ENCODE measurements at regions not wholly inside any gene's neighbourhood (a gene's known extent, or its start where the extent isn't known, plus 50 kb on each side); places are given as distances from the start of the nearest gene placed in this dataset.

- H3K9me3 ChIP-seq (ENCODE audit: severe bottlenecking), result no peaks in the 10 kb centered on the region
- no peak for TF ChIP-seq CTCF (IDR thresholded peaks at IDR 0.05; ENCODE audit: low read depth, low read length)
- no peaks in the 10 kb centered on the region for H3K27me3 ChIP-seq (ENCODE audit: insufficient read depth, low read depth, severe bottlenecking)
- no peak overlapping the region for H3K4me3 ChIP-seq (ENCODE audit: low read depth, low read length)
- H3K27ac ChIP-seq, result no peak overlapping the region
- H3K36me3 ChIP-seq, result no peaks in the 10 kb centered on the region
- DNase-seq, result no peak
Measured at GRCh38 chr2:44850016-44850415, 91.5 kb upstream of the SIX3 start.

DNA sequence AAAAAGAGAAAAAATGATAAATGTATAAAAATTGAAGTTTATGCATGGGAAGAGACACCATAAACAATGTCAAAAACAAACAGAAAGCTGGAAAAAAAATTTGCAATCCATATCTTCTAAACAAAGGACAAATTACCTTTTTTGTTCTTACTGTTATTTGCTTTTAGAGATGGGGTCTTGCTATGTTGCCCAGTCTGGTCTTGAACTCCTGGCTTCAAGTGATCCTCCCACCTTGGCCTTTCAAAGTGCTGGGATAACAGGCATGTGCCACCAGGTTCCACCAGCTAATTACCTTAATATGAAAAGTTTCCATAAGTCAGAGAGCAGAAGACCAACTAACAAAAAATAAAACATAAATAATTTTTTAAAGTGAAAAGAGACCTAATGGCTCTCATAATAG lies 90.0 kb upstream of the SIX3 start:
- H3K36me3 ChIP-seq, result no peaks in the 10 kb centered on the region
- H3K4me3 ChIP-seq (ENCODE audit: low read depth, low read length), result no peak overlapping the region
- H3K27ac ChIP-seq, result no peak overlapping the region
- no peaks in the 10 kb centered on the region for H3K27me3 ChIP-seq (ENCODE audit: insufficient read depth, low read depth, severe bottlenecking)
- DNase-seq, result no peak
- H3K9me3 ChIP-seq (ENCODE audit: severe bottlenecking), result no peaks in the 10 kb centered on the region
- TF ChIP-seq CTCF (IDR thresholded peaks at IDR 0.05; ENCODE audit: low read depth, low read length), result no peak

- no peak for TF ChIP-seq CTCF (IDR thresholded peaks at IDR 0.05; ENCODE audit: low read depth, low read length)
- Histone ChIP-seq H3K27ac (no peak overlapping the region), H3K36me3 (no peaks in the 10 kb centered on the region), H3K27me3 (ENCODE audit: insufficient read depth, low read depth, severe bottlenecking) (no peaks in the 10 kb centered on the region), H3K4me3 (ENCODE audit: low read depth, low read length) (no peak overlapping the region), H3K9me3 (ENCODE audit: severe bottlenecking) (no peaks in the 10 kb centered on the region)
- DNase-seq, result no peak
Measured at GRCh38 chr2:44852594-44852993, 88.9 kb upstream of the SIX3 start.

DNA sequence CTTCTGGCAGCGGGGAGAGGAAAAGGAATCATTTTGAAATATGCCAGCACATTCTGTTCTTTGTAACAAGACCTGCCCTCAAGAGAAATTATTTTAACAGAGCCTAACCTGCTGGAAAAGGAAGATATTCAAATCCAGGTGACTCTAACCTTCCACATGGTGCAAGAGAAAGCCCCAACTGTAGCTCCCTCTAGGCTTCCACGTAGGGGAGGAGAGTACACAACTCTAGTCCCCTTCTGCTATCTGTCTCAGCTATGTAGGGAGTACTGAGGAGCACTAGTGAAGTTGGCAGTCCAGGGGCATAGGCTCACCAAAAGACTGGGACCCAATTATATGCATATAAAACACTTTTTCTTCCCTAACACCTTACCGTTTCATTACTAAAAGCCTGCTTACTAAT lies 82.2 kb upstream of the SIX3 start:
- no peak overlapping the region for H3K4me3 ChIP-seq (ENCODE audit: low read depth, low read length)
- H3K27ac ChIP-seq, result no peak overlapping the region
- no peaks in the 10 kb centered on the region for H3K36me3 ChIP-seq
- H3K27me3 ChIP-seq (ENCODE audit: insufficient read depth, low read depth, severe bottlenecking), result no peaks in the 10 kb centered on the region
- peaks cover 5% of the 10 kb centered on the region for H3K9me3 ChIP-seq (ENCODE audit: severe bottlenecking)
- TF ChIP-seq CTCF (IDR thresholded peaks at IDR 0.05; ENCODE audit: low read depth, low read length), result no peak
- DNase-seq, result no peak

GRCh38 chr2:44866152-44866551 lies 75.3 kb upstream of the SIX3 start:
- H3K27ac ChIP-seq, result no peak overlapping the region
- H3K4me3 ChIP-seq (ENCODE audit: low read depth, low read length), result no peak overlapping the region
- no peak for DNase-seq
- peaks cover 7% of the 10 kb centered on the region for H3K9me3 ChIP-seq (ENCODE audit: severe bottlenecking)
- no peak for TF ChIP-seq CTCF (IDR thresholded peaks at IDR 0.05; ENCODE audit: low read depth, low read length)
- H3K36me3 ChIP-seq, result no peaks in the 10 kb centered on the region
- no peaks in the 10 kb centered on the region for H3K27me3 ChIP-seq (ENCODE audit: insufficient read depth, low read depth, severe bottlenecking)

DNA sequence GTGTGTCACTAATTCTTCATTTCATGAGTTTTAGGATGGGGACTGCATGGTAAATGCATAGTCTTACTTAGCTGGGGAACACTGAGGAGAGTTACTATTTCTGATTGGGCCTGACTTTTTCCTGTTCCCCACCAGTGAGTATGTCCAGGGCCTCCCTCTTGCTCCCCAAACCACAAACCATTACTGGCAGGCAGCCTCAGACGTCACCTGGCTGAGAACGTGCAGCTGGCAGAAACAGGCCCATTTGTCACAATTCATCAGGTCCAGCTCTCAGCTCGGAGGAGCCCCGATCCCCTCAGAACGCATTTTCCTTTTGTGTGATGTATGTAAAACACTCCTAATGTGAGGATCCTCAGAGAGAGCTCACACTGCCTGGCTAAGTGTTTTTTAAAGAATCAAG lies 71.7 kb upstream of the SIX3 start:
- H3K9me3 ChIP-seq (ENCODE audit: severe bottlenecking), result peaks cover 7% of the 10 kb centered on the region
- TF ChIP-seq CTCF (IDR thresholded peaks at IDR 0.05; ENCODE audit: low read depth, low read length), result no peak
- H3K4me3 ChIP-seq (ENCODE audit: low read depth, low read length), result no peak overlapping the region
- DNase-seq, result no peak
- H3K27me3 ChIP-seq (ENCODE audit: insufficient read depth, low read depth, severe bottlenecking), result no peaks in the 10 kb centered on the region
- no peaks in the 10 kb centered on the region for H3K36me3 ChIP-seq
- no peak overlapping the region for H3K27ac ChIP-seq

Measured in WERI-Rb-1 (cell line).